ENCODE measurements at regions not wholly inside any gene's neighbourhood (a gene's known extent, or its start where the extent isn't known, plus 50 kb on each side); places are given as distances from the start of the nearest gene placed in this dataset.

GRCh38 chr9:26313108-26313507 is 579.5 kb downstream of the CAAP1 start:
- Histone ChIP-seq H3K27me3 (ENCODE audit: control insufficient read depth, low read length) (no peaks in the 10 kb centered on the region), H3K79me2 (ENCODE audit: control insufficient read depth, low read length) (no peaks in the 10 kb centered on the region), H3K4me3 (ENCODE audit: low read length) (no peak overlapping the region), H3K9me3 (ENCODE audit: control insufficient read depth, insufficient read depth, low read length) (no peaks in the 10 kb centered on the region), H3K27ac (ENCODE audit: low read depth, low read length) (no peak overlapping the region), H3F3A (ENCODE audit: control insufficient read depth, insufficient read depth) (no peaks in the 10 kb centered on the region), H4K20me1 (ENCODE audit: control insufficient read depth, insufficient read depth, low read depth, low read length) (no peaks in the 10 kb centered on the region), H3K4me1 (ENCODE audit: control insufficient read depth, low read length) (no peaks in the 10 kb centered on the region), H3K4me2 (ENCODE audit: low read length) (no peak overlapping the region), H3K36me3 (ENCODE audit: control insufficient read depth, low read length) (no peaks in the 10 kb centered on the region), H3K9me2 (replicated peaks; ENCODE audit: control insufficient read depth, low read length) (no peaks in the 10 kb centered on the region)
- TF ChIP-seq EZH2phosphoT487 (IDR thresholded peaks at IDR 0.05; ENCODE audit: borderline replicate concordance, low read length) (no peak), CTCF (IDR thresholded peaks at IDR 0.05; ENCODE audit: low read depth, low read length, poor library complexity, severe bottlenecking) (no peak)

- Histone ChIP-seq H3K9me2 (replicated peaks; ENCODE audit: control insufficient read depth, low read length) (no peaks in the 10 kb centered on the region), H3K27me3 (ENCODE audit: control insufficient read depth, low read length) (no peaks in the 10 kb centered on the region), H3K27ac (ENCODE audit: low read depth, low read length) (no peak overlapping the region), H3K9me3 (ENCODE audit: control insufficient read depth, insufficient read depth, low read length) (no peaks in the 10 kb centered on the region), H3K36me3 (ENCODE audit: control insufficient read depth, low read length) (no peaks in the 10 kb centered on the region), H3K4me3 (ENCODE audit: low read length) (no peak overlapping the region), H3K4me2 (ENCODE audit: low read length) (no peak overlapping the region), H3K79me2 (ENCODE audit: control insufficient read depth, low read length) (no peaks in the 10 kb centered on the region), H4K20me1 (ENCODE audit: control insufficient read depth, insufficient read depth, low read depth, low read length) (no peaks in the 10 kb centered on the region), H3K4me1 (ENCODE audit: control insufficient read depth, low read length) (no peaks in the 10 kb centered on the region), H3F3A (ENCODE audit: control insufficient read depth, insufficient read depth) (no peaks in the 10 kb centered on the region)
- TF ChIP-seq EZH2phosphoT487 (IDR thresholded peaks at IDR 0.05; ENCODE audit: borderline replicate concordance, low read length), result no peak
- no peak for TF ChIP-seq CTCF (IDR thresholded peaks at IDR 0.05; ENCODE audit: low read depth, low read length, poor library complexity, severe bottlenecking)
Measured at GRCh38 chr9:26311463-26311995, 581.1 kb downstream of the CAAP1 start.

GRCh38 chr9:26310294-26310693 is 582.3 kb downstream of the CAAP1 start:
- TF ChIP-seq EZH2phosphoT487 (IDR thresholded peaks at IDR 0.05; ENCODE audit: borderline replicate concordance, low read length) (no peak), CTCF (IDR thresholded peaks at IDR 0.05; ENCODE audit: low read depth, low read length, poor library complexity, severe bottlenecking) (no peak)
- Histone ChIP-seq H3K9me2 (replicated peaks; ENCODE audit: control insufficient read depth, low read length) (no peaks in the 10 kb centered on the region), H3K4me3 (ENCODE audit: low read length) (no peak overlapping the region), H4K20me1 (ENCODE audit: control insufficient read depth, insufficient read depth, low read depth, low read length) (no peaks in the 10 kb centered on the region), H3K4me1 (ENCODE audit: control insufficient read depth, low read length) (no peaks in the 10 kb centered on the region), H3K9me3 (ENCODE audit: control insufficient read depth, insufficient read depth, low read length) (no peaks in the 10 kb centered on the region), H3F3A (ENCODE audit: control insufficient read depth, insufficient read depth) (no peaks in the 10 kb centered on the region), H3K27ac (ENCODE audit: low read depth, low read length) (no peak overlapping the region), H3K27me3 (ENCODE audit: control insufficient read depth, low read length) (no peaks in the 10 kb centered on the region), H3K4me2 (ENCODE audit: low read length) (no peak overlapping the region), H3K36me3 (ENCODE audit: control insufficient read depth, low read length) (no peaks in the 10 kb centered on the region), H3K79me2 (ENCODE audit: control insufficient read depth, low read length) (no peaks in the 10 kb centered on the region)
